Endothelial cell of umbilical vein (primary cell): ENCODE measurements at regions not wholly inside any gene's neighbourhood (a gene's known extent, or its start where the extent isn't known, plus 50 kb on each side); places are given as distances from the start of the nearest gene placed in this dataset.

Experiments used
- BruUV-seq: library from RNA; stranded (reverse); fragments of 400-500 nt; replicated peaks from 2 replicates; lab custom pipeline; 2021; lab: Mats Ljungman, UMichigan
- CTCF ChIA-PET: fragments of 300-600, 350-600 bp; sonication (Branson Sonifier 250); formaldehyde crosslinking; loops from one replicate; lab custom pipeline; 2021; ENCODE audit warnings: antibody characterized with exemption, inconsistent platforms; lab: Charles Lee
- POLR2A ChIA-PET: fragments of 300-600, 350-600 bp; sonication (Branson Sonifier 250); formaldehyde crosslinking; loops from one replicate; lab custom pipeline; 2021; ENCODE audit warnings: antibody characterized with exemption, inconsistent platforms; lab: Charles Lee
- DNase-seq: peaks from one replicate; pipeline ENCODE4 v3.0.0-alpha.2; 2011; ENCODE audit warnings: low read depth, low spot score
- FAIRE-seq: peaks from 2 replicates; lab custom pipeline; 2011; peaks lifted over from hg19 to GRCh38; lab: Jason Lieb, UNC
- H2AFZ ChIP-seq: 2 replicates; pipeline ENCODE4 v1.6.0; 2012; ENCODE audit warnings: low read depth, low read length, control low read depth, inconsistent platforms
- H3K27ac ChIP-seq: 2 replicates; pipeline ENCODE4 v1.5.1; 2011; ENCODE audit warnings: low read depth, mild to moderate bottlenecking, control low read depth, low read length, moderate library complexity; ENCODE audit not compliant: insufficient read depth
- H3K27me3 ChIP-seq, 2 experiments: 2 replicates each; pipeline versions ENCODE4 v1.6.0 to v1.6.1; 2011; ENCODE audit warnings: low read length in 2 of 2, mixed read lengths in 1 of 2; ENCODE audit not compliant: control insufficient read depth in 2 of 2, insufficient read depth in 2 of 2
- H3K36me3 ChIP-seq, 2 experiments: 2 replicates in 1 of 2; 3 replicates in 1 of 2; pipeline ENCODE4 v1.5.1; 2011; ENCODE audit warnings: low read length in 2 of 2, mild to moderate bottlenecking in 1 of 2, moderate library complexity in 1 of 2; ENCODE audit not compliant: control insufficient read depth in 2 of 2, insufficient read depth in 2 of 2; ENCODE audit errors: extremely low read depth in 1 of 2
- H3K4me1 ChIP-seq: 3 replicates; pipeline ENCODE4 v1.5.1; 2011; ENCODE audit warnings: mild to moderate bottlenecking, low read length; ENCODE audit not compliant: control insufficient read depth, insufficient read depth; ENCODE audit errors: extremely low read depth
- H3K4me2 ChIP-seq: 2 replicates; pipeline ENCODE4 v1.6.1; 2011; ENCODE audit warnings: low read length, control low read depth, mixed read lengths; ENCODE audit not compliant: insufficient read depth
- H3K4me3 ChIP-seq, 3 experiments: fragments of 200-600 bp in 1 of 3; sonication (generic), shearing (Covaris generic) in 1 of 3; replicated peaks in 1 of 3; 2 replicates each; pipeline ENCODE4 v1.5.1; 2011 to 2016; ENCODE audit warnings: control low read depth in 3 of 3, low read length in 3 of 3, mild to moderate bottlenecking in 2 of 3, inconsistent platforms in 1 of 3, low read depth in 1 of 3, moderate library complexity in 1 of 3; ENCODE audit not compliant: insufficient read depth in 1 of 3
- H3K79me2 ChIP-seq: 2 replicates; pipeline ENCODE4 v1.6.0; 2012; ENCODE audit warnings: low read length, inconsistent platforms; ENCODE audit not compliant: control insufficient read depth, insufficient read depth
- H3K9ac ChIP-seq: replicated peaks from 2 replicates; pipeline ENCODE3; 2011; ENCODE audit warnings: low read length, control low read depth; ENCODE audit not compliant: insufficient read depth; ENCODE audit errors: extremely low read depth
- H3K9me1 ChIP-seq: replicated peaks from 3 replicates; pipeline ENCODE4 v1.6.0; 2011; ENCODE audit warnings: mild to moderate bottlenecking, low read length; ENCODE audit not compliant: control insufficient read depth, insufficient read depth; ENCODE audit errors: extremely low read depth
- H3K9me3 ChIP-seq: replicated peaks from 2 replicates; pipeline ENCODE4 v1.5.1; 2012; ENCODE audit warnings: low read length, inconsistent platforms; ENCODE audit not compliant: control insufficient read depth, insufficient read depth
- H4K20me1 ChIP-seq: replicated peaks from 2 replicates; pipeline ENCODE3; 2011; ENCODE audit warnings: mild to moderate bottlenecking, low read length; ENCODE audit not compliant: control insufficient read depth, insufficient read depth; ENCODE audit errors: extremely low read depth
- EZH2 ChIP-seq: IDR thresholded peaks from 2 replicates; pipeline ENCODE4 v1.6.1; 2012; ENCODE audit warnings: borderline replicate concordance, low read depth, mild to moderate bottlenecking, moderate library complexity, low read length, inconsistent platforms; ENCODE audit not compliant: severe bottlenecking
- FOS ChIP-seq: IDR thresholded peaks from 2 replicates; pipeline ENCODE4 v1.6.1; 2011; ENCODE audit warnings: mild to moderate bottlenecking, low read length, moderate library complexity, borderline replicate concordance; ENCODE audit not compliant: insufficient read depth
- GATA2 ChIP-seq: IDR thresholded peaks from 2 replicates; pipeline ENCODE4 v1.7.0; 2011; ENCODE audit warnings: low read depth, mild to moderate bottlenecking, moderate library complexity, mixed read lengths, low read length; ENCODE audit not compliant: insufficient read length, insufficient read depth
- JUN ChIP-seq: IDR thresholded peaks from 2 replicates; pipeline ENCODE4 v1.6.1; 2011; ENCODE audit warnings: borderline replicate concordance, low read depth; ENCODE audit not compliant: insufficient read length, insufficient read depth
- MYC ChIP-seq: IDR thresholded peaks from one replicate; pipeline ENCODE4 v1.6.1; 2011; ENCODE audit warnings: mild to moderate bottlenecking, low read depth, low read length
- POLR2A ChIP-seq: IDR thresholded peaks from 2 replicates; pipeline ENCODE4 v1.6.1; 2012; ENCODE audit warnings: low read depth, mild to moderate bottlenecking, control low read depth, low read length
- POLR2AphosphoS5 ChIP-seq: IDR thresholded peaks from 2 replicates; pipeline ENCODE4 v1.6.1; 2012; ENCODE audit warnings: low read depth, mild to moderate bottlenecking, control low read depth, low read length, moderate library complexity; ENCODE audit not compliant: insufficient read depth
- dilution Hi-C: fragments of 300-500 bp; cut with MboI; formaldehyde crosslinking; loops from one replicate; pipeline ENCODE4 v1.15.0; 2019; ENCODE audit warnings: low sequenced_read_pairs; ENCODE audit not compliant: extremely low pct_ligation_motif_present
- intact Hi-C: fragments of 100-400 bp; cut with micrococcal nuclease; formaldehyde crosslinking; loops from one replicate; pipeline ENCODE4 v1.10.0; 2022
- TF ChIP-seq, protein P1 (sequence below), 2 donors: IDR thresholded peaks; 1 replicate in 1 of 2; 2 replicates in 1 of 2; pipeline ENCODE4 v1.5.1; 2011; ENCODE audit warnings: low read length in 2 of 2, mild to moderate bottlenecking in 2 of 2, moderate library complexity in 2 of 2, control low read depth in 1 of 2, inconsistent platforms in 1 of 2, low read depth in 1 of 2; ENCODE audit not compliant: insufficient read depth in 1 of 2; ENCODE audit errors: extremely low read depth in 1 of 2
- TF ChIP-seq, protein P2 (sequence below): IDR thresholded peaks from 2 replicates; pipeline ENCODE4 v1.6.1; 2011; ENCODE audit not compliant: insufficient read depth, insufficient read length

DNA sequence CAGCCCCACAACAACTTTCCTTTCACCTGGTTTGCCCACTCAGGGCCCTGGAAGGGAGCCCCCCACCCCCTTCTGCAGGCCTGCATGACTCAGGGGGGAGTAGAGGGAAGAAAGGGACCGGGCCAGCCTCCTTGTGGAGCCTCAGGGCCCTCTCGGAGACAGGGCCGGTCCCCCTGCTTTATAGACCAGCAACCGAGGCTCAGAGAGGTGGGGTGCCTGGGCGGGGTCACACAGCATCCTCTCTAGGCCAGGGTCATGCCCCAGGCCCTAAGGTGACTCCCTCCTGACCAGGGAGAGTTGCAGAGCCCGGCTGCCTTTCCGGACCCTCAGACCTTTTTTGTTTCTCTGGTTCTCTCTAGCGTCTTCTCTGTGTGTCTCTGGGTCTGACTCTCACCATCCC is 211.3 kb downstream of the TBC1D2B start:
- Histone ChIP-seq H3K27me3 (no peaks in the 10 kb centered on the region), H3K9ac (no peak overlapping the region), H3K9me1 (no peaks in the 10 kb centered on the region), H3K4me2 (no peak overlapping the region), H3K9me3 (no peaks in the 10 kb centered on the region), H3K27ac (no peak overlapping the region), H3K36me3 (no peaks in the 10 kb centered on the region), H4K20me1 (no peaks in the 10 kb centered on the region), H3K4me3 (no peak overlapping the region), H2AFZ (no peak overlapping the region), H3K4me1 (peaks cover 4% of the 10 kb centered on the region), H3K79me2 (no peaks in the 10 kb centered on the region)
- BruUV-seq: no TSS peak
- DNase-seq: no peak
- intact Hi-C loops (no loop called here), dilution Hi-C loops (no loop called here)
- ChIA-PET POLR2A (no interaction called here), CTCF (no interaction called here)
- TF ChIP-seq JUN (no peak), GATA2 (no peak), FOS (no peak), POLR2AphosphoS5 (no peak)
- TF ChIP-seq, protein P1, sequence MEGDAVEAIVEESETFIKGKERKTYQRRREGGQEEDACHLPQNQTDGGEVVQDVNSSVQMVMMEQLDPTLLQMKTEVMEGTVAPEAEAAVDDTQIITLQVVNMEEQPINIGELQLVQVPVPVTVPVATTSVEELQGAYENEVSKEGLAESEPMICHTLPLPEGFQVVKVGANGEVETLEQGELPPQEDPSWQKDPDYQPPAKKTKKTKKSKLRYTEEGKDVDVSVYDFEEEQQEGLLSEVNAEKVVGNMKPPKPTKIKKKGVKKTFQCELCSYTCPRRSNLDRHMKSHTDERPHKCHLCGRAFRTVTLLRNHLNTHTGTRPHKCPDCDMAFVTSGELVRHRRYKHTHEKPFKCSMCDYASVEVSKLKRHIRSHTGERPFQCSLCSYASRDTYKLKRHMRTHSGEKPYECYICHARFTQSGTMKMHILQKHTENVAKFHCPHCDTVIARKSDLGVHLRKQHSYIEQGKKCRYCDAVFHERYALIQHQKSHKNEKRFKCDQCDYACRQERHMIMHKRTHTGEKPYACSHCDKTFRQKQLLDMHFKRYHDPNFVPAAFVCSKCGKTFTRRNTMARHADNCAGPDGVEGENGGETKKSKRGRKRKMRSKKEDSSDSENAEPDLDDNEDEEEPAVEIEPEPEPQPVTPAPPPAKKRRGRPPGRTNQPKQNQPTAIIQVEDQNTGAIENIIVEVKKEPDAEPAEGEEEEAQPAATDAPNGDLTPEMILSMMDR (IDR thresholded peaks at IDR 0.05; ENCODE audit: extremely low read depth in 1 of 2, insufficient read depth in 1 of 2, low read depth in 1 of 2, low read length in 2 of 2): no peak
- no peak for FAIRE-seq

DNA sequence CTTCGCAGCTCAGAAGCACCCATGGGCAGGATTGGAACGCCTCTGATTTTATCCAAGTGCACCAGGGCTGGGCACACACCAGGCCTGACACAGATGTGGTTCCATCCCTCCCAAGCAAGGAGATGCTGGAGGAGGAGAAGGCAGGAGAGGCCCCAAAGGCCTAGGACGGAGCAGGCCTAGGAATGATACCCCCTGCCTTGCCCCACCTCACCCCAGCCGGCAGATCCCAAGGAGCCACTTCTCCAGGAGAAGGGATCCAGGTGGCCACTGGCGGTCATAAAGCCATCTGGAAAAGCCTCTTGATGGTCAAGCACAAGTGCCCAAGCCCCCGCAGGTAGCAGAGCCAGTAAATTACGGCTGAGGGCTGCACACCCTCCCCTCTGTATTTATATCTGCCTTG is 211.8 kb downstream of the TBC1D2B start:
- H3K9me3 ChIP-seq: no peaks in the 10 kb centered on the region
- intact Hi-C loops: no loop called here
- no peaks in the 10 kb centered on the region for H4K20me1 ChIP-seq
- no peak overlapping the region for H3K27ac ChIP-seq
- no peak for FAIRE-seq
- BruUV-seq: no TSS peak
- H3K9ac ChIP-seq: no peak overlapping the region
- no peaks in the 10 kb centered on the region for H3K36me3 ChIP-seq
- ChIA-PET POLR2A (no interaction called here), CTCF (no interaction called here)
- dilution Hi-C loops: no loop called here
- no peaks in the 10 kb centered on the region for H3K9me1 ChIP-seq
- no peak overlapping the region for H2AFZ ChIP-seq
- no peak overlapping the region for H3K4me2 ChIP-seq
- H3K4me3 ChIP-seq: no peak overlapping the region
- H3K4me1 ChIP-seq: peaks cover 4% of the 10 kb centered on the region
- TF ChIP-seq POLR2AphosphoS5 (no peak), FOS (no peak), JUN (no peak), GATA2 (no peak), MYC (no peak), EZH2 (no peak), POLR2A (no peak)
- TF ChIP-seq, protein P2, sequence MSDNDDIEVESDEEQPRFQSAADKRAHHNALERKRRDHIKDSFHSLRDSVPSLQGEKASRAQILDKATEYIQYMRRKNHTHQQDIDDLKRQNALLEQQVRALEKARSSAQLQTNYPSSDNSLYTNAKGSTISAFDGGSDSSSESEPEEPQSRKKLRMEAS: no peak
- TF ChIP-seq, protein P1 (IDR thresholded peaks at IDR 0.05; ENCODE audit: extremely low read depth in 1 of 2, insufficient read depth in 1 of 2, low read depth in 1 of 2, low read length in 2 of 2): no peak
- no peaks in the 10 kb centered on the region for H3K27me3 ChIP-seq
- H3K79me2 ChIP-seq: no peaks in the 10 kb centered on the region
- DNase-seq: no peak
